Activated CD8-positive, alpha-beta memory T cell treated with anti-CD3 and anti-CD28 coated beads, Interleukin-2, amount 50 U/mL, for 4 hours (primary cell): ENCODE measurements at regions not wholly inside any gene's neighbourhood (a gene's known extent, or its start where the extent isn't known, plus 50 kb on each side); places are given as distances from the start of the nearest gene placed in this dataset.
A peak's percentile ranks its signal among the peaks of the same experiment; 100 is the strongest.

ENCODE experiments used
- DNase-seq: peaks from one replicate; pipeline ENCODE4 v3.0.0-alpha.2; 2020

GRCh38 chr15:66933932-66934867, 131.2 kb upstream of the SMAD3 start:
- no peak for DNase-seq

GRCh38 chr15:66934868-66935520, 130.4 kb upstream of the SMAD3 start:
- DNase-seq, result no peak

- no peak for DNase-seq
Observed at GRCh38 chr15:66935688-66936087, 129.7 kb upstream of the SMAD3 start.

- no peak for DNase-seq
Observed at GRCh38 chr15:66936109-66936860, 129.1 kb upstream of the SMAD3 start.

GRCh38 chr15:66936861-66937582, 128.4 kb upstream of the SMAD3 start:
- DNase-seq, result no peak

GRCh38 chr15:66937588-66937987, 127.8 kb upstream of the SMAD3 start:
- DNase-seq, result no peak

- DNase-seq, result no peak
Observed at GRCh38 chr15:66938114-66938830, 127.1 kb upstream of the SMAD3 start.

- DNase-seq, result no peak
Observed at GRCh38 chr15:66939016-66939415, 126.4 kb upstream of the SMAD3 start.

- no peak for DNase-seq
Observed at GRCh38 chr15:66939451-66940023, 125.9 kb upstream of the SMAD3 start.

GRCh38 chr15:66940368-66940767, 125.0 kb upstream of the SMAD3 start:
- DNase-seq, result no peak

GRCh38 chr15:66941108-66941711, 124.2 kb upstream of the SMAD3 start:
- no peak for DNase-seq

GRCh38 chr15:66941791-66942190, 123.6 kb upstream of the SMAD3 start:
- no peak for DNase-seq

- no peak for DNase-seq
Observed at GRCh38 chr15:66942649-66943390, 122.6 kb upstream of the SMAD3 start.

GRCh38 chr15:66943456-66944095, 121.8 kb upstream of the SMAD3 start:
- DNase-seq, result no peak

- DNase-seq, result no peak
Observed at GRCh38 chr15:66944121-66944520, 121.3 kb upstream of the SMAD3 start.

GRCh38 chr15:66945286-66945685, 120.1 kb upstream of the SMAD3 start:
- no peak for DNase-seq

- no peak for DNase-seq
Observed at GRCh38 chr15:66945842-66946241, 119.6 kb upstream of the SMAD3 start.

GRCh38 chr15:66946578-66947164, 118.7 kb upstream of the SMAD3 start:
- peak; percentile 72 for DNase-seq

- DNase-seq, result no peak
Observed at GRCh38 chr15:66947471-66947870, 117.9 kb upstream of the SMAD3 start.

GRCh38 chr15:66948294-66948693, 117.1 kb upstream of the SMAD3 start:
- no peak for DNase-seq
